Type B pancreatic cell (in vitro differentiated cells): ENCODE measurements at regions not wholly inside any gene's neighbourhood (a gene's known extent, or its start where the extent isn't known, plus 50 kb on each side); places are given as distances from the start of the nearest gene placed in this dataset.

Source experiments
- DNase-seq: peaks from one replicate; pipeline ENCODE4 v3.0.0; 2021; ENCODE audit warnings: mixed read lengths; ENCODE audit not compliant: unreplicated experiment; ENCODE audit errors: extremely low spot score
- H3K27ac Mint-ChIP-seq: 2 replicates; pipeline ENCODE4 v1.8.0; 2021; ENCODE audit warnings: mild to moderate bottlenecking, mixed read lengths
- H3K27me3 Mint-ChIP-seq: 2 replicates; pipeline ENCODE4 v1.8.0; 2021; ENCODE audit warnings: mixed read lengths
- H3K36me3 Mint-ChIP-seq: 2 replicates; pipeline ENCODE4 v1.8.0; 2021; ENCODE audit warnings: mixed read lengths
- H3K4me1 Mint-ChIP-seq: one replicate; pipeline ENCODE4 v1.8.0; 2021; ENCODE audit warnings: mixed read lengths; ENCODE audit not compliant: unreplicated experiment
- H3K4me3 Mint-ChIP-seq: 2 replicates; pipeline ENCODE4 v1.8.0; 2021; ENCODE audit warnings: mild to moderate bottlenecking, mixed read lengths
- H3K9me3 Mint-ChIP-seq: 2 replicates; pipeline ENCODE4 v1.8.0; 2021; ENCODE audit warnings: mixed read lengths
- TF ChIP-seq, protein P1 (sequence below): fragments of 200-600 bp; sonication (generic); conservative IDR thresholded peaks from 2 replicates; pipeline ENCODE4 v1.5.0; 2021; ENCODE audit warnings: antibody characterized with exemption, mild to moderate bottlenecking

DNA sequence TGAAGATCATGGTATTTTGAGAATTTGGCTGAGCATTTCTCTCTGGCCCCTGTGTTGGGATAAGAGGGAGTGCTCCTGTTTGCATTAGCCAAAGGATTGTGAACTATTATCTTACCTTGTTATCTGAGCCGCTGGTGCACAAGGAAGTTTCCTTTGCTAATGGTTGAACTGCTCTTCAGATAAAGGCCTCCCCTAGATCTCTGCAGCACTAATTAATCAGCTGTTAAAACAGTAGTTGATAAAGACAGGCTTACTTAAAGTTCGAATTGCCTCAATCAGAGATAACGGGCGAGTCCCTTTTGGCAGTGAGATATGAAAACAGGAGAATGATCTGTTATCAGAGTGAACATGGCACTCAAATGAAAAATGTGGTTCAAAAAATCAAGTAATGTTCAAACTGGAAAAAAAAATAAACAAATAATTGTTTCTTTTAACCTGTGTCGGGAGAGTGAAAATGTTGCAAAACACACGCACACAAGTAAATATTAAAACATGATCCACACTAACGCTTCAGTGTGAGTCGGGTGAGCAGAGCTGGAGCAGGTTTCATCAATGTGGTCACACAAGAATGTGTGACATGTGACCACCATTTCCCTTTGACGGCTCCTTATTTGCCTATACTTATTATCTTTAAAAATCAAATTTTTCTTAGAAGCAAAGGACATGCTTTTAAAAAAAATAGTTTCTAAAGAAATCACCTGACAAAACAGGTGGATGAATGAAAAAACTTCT, 469.1 kb downstream of the SOX2 start:
- Mint-ChIP-seq H3K9me3 (no peaks in the 10 kb centered on the region), H3K4me3 (no peak overlapping the region), H3K27ac (no peak overlapping the region), H3K4me1 (peaks cover 26% of the 10 kb centered on the region), H3K27me3 (peaks cover 7% of the 10 kb centered on the region), H3K36me3 (no peaks in the 10 kb centered on the region)
- DNase-seq = no peak
- TF ChIP-seq, protein P1, sequence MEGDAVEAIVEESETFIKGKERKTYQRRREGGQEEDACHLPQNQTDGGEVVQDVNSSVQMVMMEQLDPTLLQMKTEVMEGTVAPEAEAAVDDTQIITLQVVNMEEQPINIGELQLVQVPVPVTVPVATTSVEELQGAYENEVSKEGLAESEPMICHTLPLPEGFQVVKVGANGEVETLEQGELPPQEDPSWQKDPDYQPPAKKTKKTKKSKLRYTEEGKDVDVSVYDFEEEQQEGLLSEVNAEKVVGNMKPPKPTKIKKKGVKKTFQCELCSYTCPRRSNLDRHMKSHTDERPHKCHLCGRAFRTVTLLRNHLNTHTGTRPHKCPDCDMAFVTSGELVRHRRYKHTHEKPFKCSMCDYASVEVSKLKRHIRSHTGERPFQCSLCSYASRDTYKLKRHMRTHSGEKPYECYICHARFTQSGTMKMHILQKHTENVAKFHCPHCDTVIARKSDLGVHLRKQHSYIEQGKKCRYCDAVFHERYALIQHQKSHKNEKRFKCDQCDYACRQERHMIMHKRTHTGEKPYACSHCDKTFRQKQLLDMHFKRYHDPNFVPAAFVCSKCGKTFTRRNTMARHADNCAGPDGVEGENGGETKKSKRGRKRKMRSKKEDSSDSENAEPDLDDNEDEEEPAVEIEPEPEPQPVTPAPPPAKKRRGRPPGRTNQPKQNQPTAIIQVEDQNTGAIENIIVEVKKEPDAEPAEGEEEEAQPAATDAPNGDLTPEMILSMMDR = no peak

DNA sequence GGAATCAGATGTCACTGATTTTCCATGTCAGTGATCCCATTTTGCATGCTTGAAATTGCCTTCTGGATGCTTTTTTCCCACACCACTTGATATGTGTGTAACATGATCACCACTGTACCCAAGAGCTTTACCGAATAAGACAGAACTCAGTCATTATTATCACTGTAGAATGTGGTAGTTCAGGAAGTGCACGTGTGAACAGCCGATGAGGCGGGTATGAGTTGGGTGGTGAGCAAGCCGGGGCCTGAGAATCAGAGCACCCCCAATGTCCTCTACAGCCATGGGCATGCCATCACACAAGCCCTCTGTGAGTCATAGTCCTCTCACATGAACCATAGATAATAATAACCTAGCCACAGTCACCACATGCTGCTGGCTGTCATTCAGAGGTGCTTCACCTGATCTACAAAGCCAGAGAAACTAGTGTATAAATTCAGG, 470.8 kb downstream of the SOX2 start:
- H3K27ac Mint-ChIP-seq = no peak overlapping the region
- peaks cover 10% of the 10 kb centered on the region for H3K27me3 Mint-ChIP-seq
- peaks cover 26% of the 10 kb centered on the region for H3K4me1 Mint-ChIP-seq
- no peaks in the 10 kb centered on the region for H3K36me3 Mint-ChIP-seq
- H3K9me3 Mint-ChIP-seq = no peaks in the 10 kb centered on the region
- H3K4me3 Mint-ChIP-seq = peak overlapping the region; percentile 8
- TF ChIP-seq, protein P1 = no peak
- no peak for DNase-seq

DNA sequence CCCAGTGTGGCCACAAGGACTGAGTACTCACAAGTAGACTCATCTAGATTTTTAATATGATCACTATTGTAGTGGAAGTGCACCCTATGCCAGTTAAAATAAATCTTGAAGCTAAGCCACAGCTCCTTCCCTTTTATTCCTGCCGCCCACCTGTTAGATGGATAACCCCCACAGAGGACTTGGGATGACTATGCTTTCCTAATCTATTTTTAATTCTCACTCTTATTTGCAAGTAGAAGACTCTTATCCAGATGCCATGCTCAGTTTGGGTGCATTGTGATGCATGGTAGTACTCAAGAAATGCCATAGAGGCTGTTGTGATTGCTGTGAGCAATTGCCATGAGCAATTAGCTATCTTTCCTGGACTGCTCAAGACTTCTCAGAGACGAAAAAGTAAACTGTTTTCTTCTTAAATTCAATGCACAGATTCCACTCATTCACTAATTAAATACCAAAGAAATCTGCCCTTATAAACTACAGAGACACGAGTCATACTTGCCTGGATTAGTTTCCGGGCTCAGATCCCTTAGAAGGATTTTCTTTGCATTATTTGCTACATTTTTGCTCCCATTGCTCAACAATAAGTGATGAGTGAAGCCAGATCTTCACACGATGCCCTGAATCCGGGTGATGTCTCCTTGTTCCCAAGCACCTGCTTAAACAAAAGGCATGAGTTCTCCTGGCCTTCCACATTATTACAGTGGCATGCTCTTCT, 472.1 kb downstream of the SOX2 start:
- H3K4me1 Mint-ChIP-seq = peaks cover 24% of the 10 kb centered on the region
- no peak overlapping the region for H3K27ac Mint-ChIP-seq
- no peaks in the 10 kb centered on the region for H3K36me3 Mint-ChIP-seq
- H3K9me3 Mint-ChIP-seq = no peaks in the 10 kb centered on the region
- H3K27me3 Mint-ChIP-seq = peaks cover 10% of the 10 kb centered on the region
- DNase-seq = no peak
- no peak overlapping the region for H3K4me3 Mint-ChIP-seq
- TF ChIP-seq, protein P1 = no peak

DNA sequence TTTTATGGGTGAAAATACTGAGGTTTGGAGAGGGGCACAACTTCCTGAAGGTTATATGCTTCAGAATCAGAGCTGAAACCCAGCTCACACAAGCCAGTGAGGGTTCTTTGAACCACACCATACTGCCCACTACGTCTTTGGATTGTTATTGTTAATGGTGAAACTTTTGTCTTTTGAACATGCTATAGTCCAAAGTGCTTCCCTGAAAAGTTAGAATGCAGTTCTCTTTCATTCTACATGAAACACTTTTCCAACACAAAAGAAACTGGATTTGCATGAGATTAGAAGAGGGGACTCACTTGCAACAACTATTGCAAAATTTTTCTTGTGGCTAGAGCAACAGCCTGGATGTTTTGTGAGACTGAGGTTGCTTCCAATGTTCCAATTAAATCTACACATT, 473.6 kb downstream of the SOX2 start:
- no peak overlapping the region for H3K27ac Mint-ChIP-seq
- no peaks in the 10 kb centered on the region for H3K36me3 Mint-ChIP-seq
- H3K4me3 Mint-ChIP-seq = no peak overlapping the region
- H3K4me1 Mint-ChIP-seq = peaks cover 11% of the 10 kb centered on the region
- no peaks in the 10 kb centered on the region for H3K9me3 Mint-ChIP-seq
- peaks cover 10% of the 10 kb centered on the region for H3K27me3 Mint-ChIP-seq
- TF ChIP-seq, protein P1 = no peak
- DNase-seq = no peak

DNA sequence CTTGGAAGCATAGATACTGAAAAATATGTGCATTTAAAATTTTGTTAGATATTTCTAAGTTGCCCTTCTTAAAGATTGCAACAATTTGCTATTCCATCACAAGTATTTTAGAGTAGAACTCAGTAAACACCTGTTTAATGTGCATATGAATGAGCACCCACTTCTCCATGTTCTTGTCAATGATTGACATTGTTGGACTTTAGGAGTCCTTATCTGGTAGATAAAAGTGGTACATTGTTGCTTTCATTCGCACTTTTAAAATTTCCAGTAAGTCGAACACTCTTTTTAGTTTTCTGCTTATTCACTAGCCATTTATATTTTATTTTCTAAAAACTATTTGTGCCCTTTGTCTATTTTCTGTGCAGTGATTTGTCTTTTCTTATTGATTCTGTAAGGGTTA, 478.3 kb downstream of the SOX2 start:
- Mint-ChIP-seq H3K36me3 (no peaks in the 10 kb centered on the region), H3K27me3 (peaks cover 9% of the 10 kb centered on the region)

More for the DNA sequence above, 478.3 kb downstream of the SOX2 start:
- Mint-ChIP-seq H3K4me1 (no peaks in the 10 kb centered on the region), H3K27ac (no peak overlapping the region), H3K4me3 (no peak overlapping the region), H3K9me3 (no peaks in the 10 kb centered on the region)
- TF ChIP-seq, protein P1 = no peak
- no peak for DNase-seq
